ENCODE measurements at regions not wholly inside any gene's neighbourhood (a gene's known extent, or its start where the extent isn't known, plus 50 kb on each side); places are given as distances from the start of the nearest gene placed in this dataset.

DNA sequence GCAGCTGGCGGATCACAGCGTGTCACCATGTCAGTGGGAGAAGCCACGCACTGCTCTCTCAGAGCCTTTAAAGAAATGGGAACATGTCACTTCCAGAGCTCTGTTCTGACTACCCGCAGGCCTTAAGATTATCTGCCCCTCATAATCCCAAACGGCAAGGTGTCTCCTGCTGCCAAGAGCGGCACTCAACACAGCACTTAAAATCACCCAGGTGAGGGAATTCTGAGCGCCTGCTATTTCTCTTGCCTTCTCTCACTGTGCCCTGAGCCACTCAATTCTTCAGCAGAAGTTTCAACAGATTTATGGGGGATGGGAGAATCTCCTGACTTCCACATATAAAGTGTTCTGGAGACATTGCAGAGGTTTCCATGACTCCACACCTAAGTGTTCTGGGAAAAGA lies 137.9 kb downstream of the LMO4 start:
- TF ChIP-seq POLR2AphosphoS5 (IDR thresholded peaks at IDR 0.05; ENCODE audit: low read depth) = no peak
- TF ChIP-seq, protein P1, sequence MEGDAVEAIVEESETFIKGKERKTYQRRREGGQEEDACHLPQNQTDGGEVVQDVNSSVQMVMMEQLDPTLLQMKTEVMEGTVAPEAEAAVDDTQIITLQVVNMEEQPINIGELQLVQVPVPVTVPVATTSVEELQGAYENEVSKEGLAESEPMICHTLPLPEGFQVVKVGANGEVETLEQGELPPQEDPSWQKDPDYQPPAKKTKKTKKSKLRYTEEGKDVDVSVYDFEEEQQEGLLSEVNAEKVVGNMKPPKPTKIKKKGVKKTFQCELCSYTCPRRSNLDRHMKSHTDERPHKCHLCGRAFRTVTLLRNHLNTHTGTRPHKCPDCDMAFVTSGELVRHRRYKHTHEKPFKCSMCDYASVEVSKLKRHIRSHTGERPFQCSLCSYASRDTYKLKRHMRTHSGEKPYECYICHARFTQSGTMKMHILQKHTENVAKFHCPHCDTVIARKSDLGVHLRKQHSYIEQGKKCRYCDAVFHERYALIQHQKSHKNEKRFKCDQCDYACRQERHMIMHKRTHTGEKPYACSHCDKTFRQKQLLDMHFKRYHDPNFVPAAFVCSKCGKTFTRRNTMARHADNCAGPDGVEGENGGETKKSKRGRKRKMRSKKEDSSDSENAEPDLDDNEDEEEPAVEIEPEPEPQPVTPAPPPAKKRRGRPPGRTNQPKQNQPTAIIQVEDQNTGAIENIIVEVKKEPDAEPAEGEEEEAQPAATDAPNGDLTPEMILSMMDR (IDR thresholded peaks at IDR 0.05; ENCODE audit: insufficient read depth, low read length) = no peak
- no peak for TF ChIP-seq SPI1 (IDR thresholded peaks at IDR 0.05; ENCODE audit: borderline replicate concordance, low read depth)

All from HL-60 (cell line).